Epithelial cell of proximal tubule (primary cell): ENCODE measurements at regions not wholly inside any gene's neighbourhood (a gene's known extent, or its start where the extent isn't known, plus 50 kb on each side); places are given as distances from the start of the nearest gene placed in this dataset.

Experiments
- DNase-seq: peaks from one replicate; pipeline ENCODE4 v3.0.0-alpha.2; 2011; ENCODE audit warnings: low read depth
- H3K4me3 ChIP-seq: 2 replicates; pipeline ENCODE4 v1.5.1; 2011; ENCODE audit warnings: low read depth, mild to moderate bottlenecking, low read length
- CTCF ChIP-seq: conservative IDR thresholded peaks from 2 replicates; pipeline ENCODE4 v1.5.1; 2012; ENCODE audit warnings: low read depth, mild to moderate bottlenecking, low read length

GRCh38 chr11:27214713-27215112, 148.3 kb downstream of the CCDC34 start:
- no peak for DNase-seq
- no peak overlapping the region for H3K4me3 ChIP-seq
- TF ChIP-seq CTCF, result no peak

GRCh38 chr11:27213232-27213660, 149.8 kb downstream of the CCDC34 start:
- no peak for DNase-seq
- TF ChIP-seq CTCF, result no peak
- H3K4me3 ChIP-seq, result no peak overlapping the region

- no peak overlapping the region for H3K4me3 ChIP-seq
- no peak for TF ChIP-seq CTCF
- DNase-seq, result no peak
Measured at GRCh38 chr11:27212248-27212780, 150.7 kb downstream of the CCDC34 start.

- H3K4me3 ChIP-seq, result no peak overlapping the region
- DNase-seq, result no peak
- peak; percentile 67 for TF ChIP-seq CTCF
Measured at GRCh38 chr11:27211370-27212127, 151.5 kb downstream of the CCDC34 start.

GRCh38 chr11:27210531-27210930, 152.5 kb downstream of the CCDC34 start:
- no peak for DNase-seq
- H3K4me3 ChIP-seq, result no peak overlapping the region
- no peak for TF ChIP-seq CTCF

GRCh38 chr11:27209562-27210005, 153.4 kb downstream of the CCDC34 start:
- TF ChIP-seq CTCF, result no peak
- peak; percentile 76 for DNase-seq
- no peak overlapping the region for H3K4me3 ChIP-seq

GRCh38 chr11:27208846-27209245, 154.2 kb downstream of the CCDC34 start:
- no peak for DNase-seq

More at GRCh38 chr11:27208846-27209245, 154.2 kb downstream of the CCDC34 start:
- TF ChIP-seq CTCF, result no peak
- no peak overlapping the region for H3K4me3 ChIP-seq
